Right lobe of liver (tissue), 6 donors: ENCODE measurements at regions not wholly inside any gene's neighbourhood (a gene's known extent, or its start where the extent isn't known, plus 50 kb on each side); places are given as distances from the start of the nearest gene placed in this dataset.

ENCODE experiments used
- ATAC-seq, 4 donors: fragments of 200-7000 bp; cut with Tn5 transposase; one replicate each; pipeline ENCODE4 v1.9.1; 2020; ENCODE audit warnings: mild to moderate bottlenecking in 4 of 4, moderate library complexity in 4 of 4
- DNase-seq, 3 donors: peaks; one replicate each; pipeline ENCODE4 v3.0.0-alpha.2; 2020
- H3K27ac ChIP-seq, 3 donors: fragments of 200-600 bp; one replicate each; pipeline ENCODE4 v1.8.0; 2022
- H3K27me3 ChIP-seq, 2 donors: fragments of 200-600 bp; one replicate each; pipeline ENCODE4 v1.8.0; 2022
- H3K36me3 ChIP-seq, 4 donors: fragments of 200-600 bp; sonication (generic) in 1 of 4; one replicate each; pipeline versions ENCODE4 v1.5.1 to v1.8.0; 2017 to 2022; ENCODE audit warnings: control low read depth in 1 of 4
- H3K4me1 ChIP-seq, 4 donors: fragments of 200-600 bp; sonication (generic) in 1 of 4; one replicate each; pipeline versions ENCODE4 v1.5.1 to v1.8.0; 2017 to 2022; ENCODE audit warnings: control low read depth in 1 of 4
- H3K4me3 ChIP-seq, 3 donors: fragments of 200-600 bp; one replicate each; pipeline ENCODE4 v1.8.0; 2022
- H3K9me3 ChIP-seq, 4 donors: fragments of 200-600 bp; sonication (generic) in 1 of 4; one replicate each; pipeline versions ENCODE4 v1.5.1 to v1.8.0; 2017 to 2022; ENCODE audit warnings: control low read depth in 1 of 4
- CTCF ChIP-seq, 4 donors: fragments of 200-600 bp in 3 of 4; fragments of 450-650 bp in 1 of 4; IDR thresholded peaks; one replicate each; pipeline versions ENCODE4 v1.5.1 to v1.8.0; 2016 to 2022; ENCODE audit warnings: antibody characterized with exemption in 4 of 4, mild to moderate bottlenecking in 2 of 4
- POLR2A ChIP-seq: fragments of 450-650 bp; IDR thresholded peaks from one replicate; pipeline ENCODE4 v1.6.1; 2017; ENCODE audit warnings: antibody characterized with exemption, mild to moderate bottlenecking
- WGBS: methylation state at CpG from one replicate; pipeline ENCODE4 v1.1.6; 2018; ENCODE audit warnings: low coverage, low lambda C conversion rate; ENCODE audit not compliant: insufficient coverage; ENCODE audit errors: missing lambda C conversion rate; 5-methylcytosine and 5-hydroxymethylcytosine counted together
- intact Hi-C, 2 donors: fragments of 100-400 bp; cut with DNase I; formaldehyde crosslinking; loops; one replicate each; pipeline versions ENCODE4 v1.11.2 to v1.14.1; 2022
- donor health status: DM: no; HTN: yes; CAD: no.
- donor health status: DM: no; HTN: no; CAD: no.
- donor health status: DM: no; HTN: no; CAD: no.
- donor health status: DM: no; HTN: yes; CAD: no.
- donor health status: DM: no; HTN: yes; CAD: no.

GRCh38 chr3:14252321-14253021 lies 73.9 kb downstream of the LSM3 start:
- WGBS, result 76% methylated on average over 7 of the region's 11 CpGs
- DNase-seq (no peak), ATAC-seq (no peak)
- Histone ChIP-seq H3K27ac (no peak overlapping the region), H3K36me3 (no peaks in the 10 kb centered on the region), H3K4me1 (peaks cover 0 to 9% (median 4%) of the 10 kb centered on the region in 4 donors), H3K4me3 (no peak overlapping the region), H3K27me3 (no peaks in the 10 kb centered on the region), H3K9me3 (no peaks in the 10 kb centered on the region)
- no peak for TF ChIP-seq POLR2A
- TF ChIP-seq CTCF (IDR thresholded peaks at IDR 0.05), result no peak
- intact Hi-C loops, result no loop called here

DNA sequence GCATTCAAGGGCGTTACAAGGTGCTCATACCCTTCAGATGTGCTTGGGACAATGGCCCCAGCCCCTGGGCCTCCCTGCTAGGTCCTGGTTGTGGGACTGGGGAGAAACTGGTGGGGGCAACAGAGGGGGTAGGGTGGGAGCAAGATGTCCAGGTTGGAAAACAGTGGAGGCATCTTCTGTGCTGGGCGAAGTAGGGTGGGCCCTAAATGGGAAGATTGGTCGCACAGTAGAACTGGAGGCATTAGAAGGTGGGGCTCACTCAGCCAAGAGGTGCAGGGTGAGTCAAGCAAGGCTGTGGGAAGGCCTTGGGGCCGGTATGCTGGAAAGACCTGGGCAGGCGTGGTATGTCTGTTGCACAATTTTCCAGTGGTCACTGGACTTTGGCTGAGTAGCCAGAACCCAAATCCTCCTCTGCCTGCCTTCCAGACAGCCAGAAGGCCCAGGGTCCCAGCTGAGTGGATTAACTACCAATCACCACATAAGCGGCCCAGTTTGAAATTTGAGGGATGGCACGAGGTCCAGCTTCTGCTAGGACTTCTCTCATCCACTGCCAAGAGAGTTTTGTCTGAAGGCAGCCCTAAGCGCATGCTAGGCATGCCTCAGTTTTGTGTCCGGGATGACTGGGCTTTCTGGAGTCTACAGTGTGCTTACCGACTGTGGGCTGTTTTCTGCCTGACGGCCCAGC lies 74.5 kb downstream of the LSM3 start:
- WGBS, result 54% methylated on average over 5 of the region's 11 CpGs
- DNase-seq, result peak; percentile 59 to 82 (median 75)

GRCh38 chr3:14253707-14254382 lies 75.2 kb downstream of the LSM3 start:
- Histone ChIP-seq H3K4me1 (peaks cover 0 to 9% (median 4%) of the 10 kb centered on the region in 4 donors), H3K27ac (no peak overlapping the region), H3K27me3 (no peaks in the 10 kb centered on the region), H3K4me3 (no peak overlapping the region), H3K9me3 (no peaks in the 10 kb centered on the region), H3K36me3 (no peaks in the 10 kb centered on the region)
- no peak for TF ChIP-seq POLR2A
- no peak for TF ChIP-seq CTCF (IDR thresholded peaks at IDR 0.05)
- 76% methylated on average over 3 of the region's 4 CpGs for WGBS
- ATAC-seq, result peak in 1 of 4 donors; percentile 4
- intact Hi-C loops, result no loop called here
- no peak for DNase-seq

More for the DNA sequence above, 74.5 kb downstream of the LSM3 start:
- Histone ChIP-seq H3K4me1 (peaks cover 0 to 9% (median 4%) of the 10 kb centered on the region in 4 donors), H3K9me3 (no peaks in the 10 kb centered on the region), H3K36me3 (no peaks in the 10 kb centered on the region), H3K27me3 (no peaks in the 10 kb centered on the region), H3K4me3 (no peak overlapping the region), H3K27ac (no peak overlapping the region)
- intact Hi-C loops, result no loop called here
- TF ChIP-seq CTCF (IDR thresholded peaks at IDR 0.05), result no peak
- no peak for TF ChIP-seq POLR2A
- peak; percentile 84 to 93 (median 88) for ATAC-seq

- Histone ChIP-seq H3K27ac (no peak overlapping the region), H3K27me3 (no peaks in the 10 kb centered on the region), H3K36me3 (no peaks in the 10 kb centered on the region), H3K4me3 (no peak overlapping the region), H3K4me1 (peaks cover 0 to 9% (median 4%) of the 10 kb centered on the region in 4 donors), H3K9me3 (no peaks in the 10 kb centered on the region)
- ATAC-seq (no peak), DNase-seq (no peak)
- WGBS, result 91% methylated on average over 6 of the region's 9 CpGs
- no peak for TF ChIP-seq POLR2A
- no peak for TF ChIP-seq CTCF (IDR thresholded peaks at IDR 0.05)
- intact Hi-C loops, result no loop called here
Observed at GRCh38 chr3:14254812-14255702, 76.4 kb downstream of the LSM3 start.
